ENCODE measurements at regions not wholly inside any gene's neighbourhood (a gene's known extent, or its start where the extent isn't known, plus 50 kb on each side); places are given as distances from the start of the nearest gene placed in this dataset.
A peak's percentile ranks its signal among the peaks of the same experiment; 100 is the strongest.
"Not testable (repeated sequence)": the region's sequence is repeated elsewhere in the genome, so short reads cannot be mapped to it uniquely, and the experiment has no call there.

DNA sequence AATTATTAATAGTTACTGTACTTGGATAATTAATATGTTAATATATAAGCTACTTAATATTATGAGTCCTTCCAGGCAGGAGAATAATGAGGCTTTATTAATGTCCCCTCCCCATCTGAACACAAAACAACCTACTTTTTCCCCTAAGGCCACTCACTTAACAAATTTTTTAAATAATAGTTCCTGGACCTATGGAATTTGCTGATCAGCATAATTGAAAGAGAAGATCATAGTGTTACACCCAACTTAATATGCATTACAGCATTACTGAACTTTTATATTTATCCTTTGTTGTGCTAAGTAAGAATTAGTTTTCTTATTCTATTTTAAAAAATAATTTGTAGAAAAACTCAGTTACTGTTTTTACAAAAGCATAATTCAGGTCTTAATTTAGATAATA is 1537.7 kb upstream of the GOT2 start:
- DNase-seq, result no peak

DNA sequence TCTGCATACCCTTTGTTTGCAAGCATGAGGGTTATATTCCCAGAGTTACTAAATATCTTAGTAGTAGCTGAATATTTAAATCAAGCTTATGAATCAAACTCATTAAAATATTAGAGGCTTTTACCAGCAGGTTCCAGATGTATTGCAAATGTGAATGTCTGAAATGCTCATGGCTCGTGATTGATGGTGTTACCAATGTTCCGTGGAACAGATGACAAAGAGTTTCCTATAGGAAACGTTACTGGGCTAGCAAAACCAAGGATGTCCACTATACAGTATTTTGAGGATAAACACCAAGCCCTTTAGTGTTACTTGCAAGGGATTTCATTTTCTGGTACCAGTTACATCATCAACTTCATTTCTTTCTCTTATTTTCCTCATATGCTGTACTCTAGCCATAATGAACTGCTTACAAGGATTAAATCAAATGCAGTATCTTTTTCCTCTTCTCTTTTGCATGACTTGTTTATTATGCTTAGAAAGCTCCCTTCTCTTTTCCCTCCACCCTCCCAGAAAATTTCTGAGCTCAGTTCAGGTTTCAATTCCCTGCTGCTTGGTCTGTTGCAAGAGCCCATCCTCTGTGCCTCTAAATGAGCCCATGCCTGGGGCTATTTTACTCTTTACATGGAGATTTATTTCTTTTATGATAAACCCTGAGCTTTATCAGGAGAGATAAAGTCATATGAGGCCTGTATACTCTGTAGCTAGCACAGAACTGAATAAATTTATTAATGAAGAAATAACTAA is 1537.1 kb upstream of the GOT2 start:
- no peak for DNase-seq

DNA sequence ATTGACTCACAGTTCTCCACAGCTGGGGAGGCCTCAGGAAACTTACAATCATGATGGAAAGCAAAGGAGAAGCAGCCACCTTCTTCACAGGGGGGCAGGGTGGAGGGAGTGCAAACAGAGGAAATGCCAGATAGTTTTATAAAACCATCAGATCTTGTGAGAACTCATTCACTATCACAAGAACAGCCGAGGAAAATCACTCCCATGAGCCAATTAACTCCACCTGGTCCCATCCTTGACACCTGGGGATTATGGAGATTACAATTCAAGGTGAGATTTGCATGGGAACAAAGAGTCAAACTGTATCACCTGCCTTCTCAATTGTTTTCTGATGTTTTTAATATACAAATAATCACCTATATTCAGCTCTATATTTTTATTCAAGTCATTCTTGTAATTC is 1527.3 kb upstream of the GOT2 start:
- DNase-seq, result no peak

DNA sequence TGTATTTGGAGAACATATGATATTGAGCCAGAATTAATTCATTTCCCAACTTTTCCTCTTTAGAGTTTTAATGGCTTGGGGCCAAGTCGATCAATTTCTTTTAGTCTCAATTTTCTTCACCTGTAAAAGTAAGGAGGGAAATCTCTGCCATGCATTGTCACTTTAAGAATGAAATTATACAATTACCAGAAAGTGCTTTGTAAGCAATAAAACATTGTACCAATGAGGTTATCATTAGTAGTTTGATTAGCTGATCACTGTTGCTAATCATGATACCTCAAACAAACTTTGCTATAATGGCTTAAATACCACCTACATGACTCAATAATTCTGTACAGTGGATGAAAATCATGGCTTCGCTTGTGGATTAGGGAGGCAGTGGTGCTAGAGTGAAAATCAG is 1525.8 kb upstream of the GOT2 start:
- DNase-seq, result no peak

DNA sequence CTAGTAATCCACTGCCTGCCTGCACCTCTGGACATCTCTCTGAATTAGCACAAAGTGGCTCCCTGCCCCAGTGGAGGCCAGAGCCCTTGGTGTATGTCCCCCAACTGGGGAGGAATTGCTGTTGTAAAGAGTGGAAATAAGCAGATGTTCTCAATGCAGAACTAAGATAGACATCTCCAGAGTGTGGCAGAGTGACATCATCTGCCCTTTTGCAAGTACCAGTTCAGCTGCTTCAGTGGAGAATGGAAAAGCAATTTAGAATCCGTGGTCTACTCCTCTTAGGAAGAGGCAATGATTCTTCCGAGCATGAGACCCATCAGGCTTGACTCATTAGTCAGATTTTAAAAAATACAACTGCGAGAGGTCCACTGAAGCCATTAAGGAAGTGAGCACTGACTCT is 1512.0 kb upstream of the GOT2 start:
- DNase-seq, result no peak

DNA sequence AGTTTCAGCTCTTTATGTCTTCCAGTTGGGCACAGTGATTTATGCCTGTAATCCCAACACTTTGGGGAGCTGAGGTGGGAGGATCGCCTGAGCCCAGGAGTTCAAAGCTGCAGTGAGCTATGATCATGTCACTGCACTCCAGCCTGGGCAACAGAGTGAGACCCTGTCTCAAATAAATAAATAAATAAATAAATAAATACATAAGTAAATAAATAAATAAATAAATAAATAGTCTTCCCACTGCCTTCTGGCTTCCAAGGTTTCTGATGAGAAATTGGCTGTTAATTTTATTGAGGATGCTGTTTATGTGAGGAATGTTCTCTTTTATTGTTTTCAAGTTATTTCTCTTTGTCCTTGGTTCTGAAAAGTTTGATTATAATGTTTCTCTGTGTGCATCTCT is 1507.6 kb upstream of the GOT2 start:
- no peak for DNase-seq

DNA sequence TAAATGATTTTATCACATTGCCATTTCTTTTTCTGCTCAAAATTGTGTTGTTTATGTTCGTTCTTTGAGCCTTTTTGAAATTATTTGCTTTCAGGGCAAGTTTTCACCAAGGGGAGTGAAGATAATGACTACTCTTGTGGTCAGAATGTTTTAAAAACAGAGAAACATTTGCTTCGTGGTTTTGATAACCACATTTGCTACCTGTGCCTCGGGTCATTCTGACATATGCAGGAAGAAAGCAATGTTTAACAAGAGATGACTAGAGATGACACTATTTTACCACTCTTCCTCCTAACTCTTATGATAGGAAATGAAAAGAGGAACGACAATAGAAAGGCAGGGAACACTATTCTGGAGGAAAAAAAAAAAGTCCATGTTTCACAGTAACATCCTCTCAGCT is 1496.5 kb upstream of the GOT2 start:
- no peak for DNase-seq

DNA sequence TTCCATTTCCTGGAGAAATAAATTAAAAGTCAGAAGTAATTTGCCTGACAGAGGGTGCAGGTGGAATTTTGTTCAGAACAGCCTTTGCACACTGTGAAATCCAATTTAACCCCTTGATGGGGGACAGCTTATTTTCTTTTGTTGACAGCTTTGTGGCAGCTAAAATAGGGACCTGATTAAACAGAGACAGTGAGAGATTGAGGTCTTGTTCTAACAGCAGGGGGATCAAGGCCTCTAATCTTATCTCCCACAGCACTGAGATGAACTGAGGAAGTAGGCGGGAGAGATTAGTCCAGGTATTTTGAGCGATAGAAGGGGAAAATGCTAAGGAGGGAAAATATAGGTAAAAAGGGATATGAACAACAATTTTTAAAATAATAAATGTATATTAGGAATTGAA is 1491.4 kb upstream of the GOT2 start:
- no peak for DNase-seq

DNA sequence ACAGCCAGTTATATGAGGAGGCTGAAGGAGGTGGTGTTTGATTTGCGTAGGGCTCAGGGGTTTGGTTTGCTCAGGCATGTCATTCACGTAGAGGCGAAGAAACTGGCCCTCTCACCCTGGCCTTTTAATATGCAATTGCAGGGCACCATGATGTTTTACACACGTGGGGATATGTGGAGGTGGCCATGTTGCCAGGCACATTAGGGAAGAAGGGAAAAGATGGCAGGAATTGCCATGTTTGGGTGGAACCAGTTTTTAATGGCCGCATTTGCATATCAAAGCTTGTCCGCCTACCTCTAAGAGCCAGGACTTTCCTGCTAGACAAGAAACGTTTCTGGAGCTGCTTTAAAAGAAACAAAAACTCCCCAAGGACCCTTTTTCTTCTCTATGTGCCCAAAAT is 1483.7 kb upstream of the GOT2 start:
- no peak for DNase-seq

DNA sequence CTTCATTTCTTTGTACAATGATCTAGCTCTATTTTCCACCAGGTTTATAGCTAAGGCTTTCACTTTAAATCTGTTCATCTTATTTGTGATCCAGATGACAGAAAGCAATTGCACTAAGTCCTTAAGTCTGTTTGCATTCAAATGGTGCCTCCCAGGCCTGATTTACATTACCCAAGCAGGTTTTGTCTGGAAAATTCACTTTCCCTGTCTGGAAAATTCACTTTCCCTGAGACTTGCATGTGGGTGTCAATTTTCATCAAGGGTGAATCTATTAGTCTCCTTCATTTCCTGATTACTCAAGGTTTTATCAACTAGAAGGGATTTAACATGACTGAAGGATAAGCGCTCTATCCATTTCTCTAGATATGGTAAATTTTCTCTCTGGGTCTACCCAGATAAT is 1480.2 kb upstream of the GOT2 start:
- DNase-seq, result no peak

DNA sequence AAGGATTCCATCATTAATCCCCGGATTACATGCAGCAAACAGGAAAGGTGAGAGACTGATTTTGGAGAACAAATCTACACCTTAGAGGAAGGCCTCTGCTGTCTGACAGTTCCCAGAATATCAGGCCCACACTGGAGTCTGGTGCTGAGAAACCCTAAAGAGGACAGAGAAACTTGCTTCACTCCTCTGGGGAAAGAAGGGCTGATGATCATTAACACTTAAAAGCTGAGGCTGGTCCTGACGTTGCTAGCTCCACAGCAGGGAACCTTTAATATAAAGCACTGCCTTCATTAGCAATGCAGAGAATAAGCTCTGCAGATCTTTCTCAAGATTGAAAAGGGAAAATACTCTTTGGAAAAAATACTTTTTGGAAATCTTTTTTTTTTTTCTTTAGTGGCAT is 1472.4 kb upstream of the GOT2 start:
- DNase-seq, result no peak

DNA sequence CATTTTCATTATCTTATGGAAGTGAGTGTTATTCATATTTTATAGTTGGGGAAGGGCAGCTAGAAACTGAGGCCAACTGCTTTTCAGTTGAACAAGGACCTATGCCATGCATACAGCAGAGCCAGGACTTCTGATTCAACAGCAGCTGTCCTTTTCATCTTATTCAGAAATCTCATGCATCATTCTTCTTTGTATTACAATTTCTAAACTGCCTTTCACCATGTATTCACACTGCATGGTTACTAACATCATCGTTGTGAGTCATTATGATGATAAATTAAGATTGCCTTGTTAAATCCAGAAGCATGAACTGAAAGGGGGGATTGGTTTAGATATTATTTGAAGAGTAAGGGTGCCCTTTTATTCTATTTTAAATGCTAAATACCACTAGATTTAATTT is 1470.1 kb upstream of the GOT2 start:
- DNase-seq, result no peak

DNA sequence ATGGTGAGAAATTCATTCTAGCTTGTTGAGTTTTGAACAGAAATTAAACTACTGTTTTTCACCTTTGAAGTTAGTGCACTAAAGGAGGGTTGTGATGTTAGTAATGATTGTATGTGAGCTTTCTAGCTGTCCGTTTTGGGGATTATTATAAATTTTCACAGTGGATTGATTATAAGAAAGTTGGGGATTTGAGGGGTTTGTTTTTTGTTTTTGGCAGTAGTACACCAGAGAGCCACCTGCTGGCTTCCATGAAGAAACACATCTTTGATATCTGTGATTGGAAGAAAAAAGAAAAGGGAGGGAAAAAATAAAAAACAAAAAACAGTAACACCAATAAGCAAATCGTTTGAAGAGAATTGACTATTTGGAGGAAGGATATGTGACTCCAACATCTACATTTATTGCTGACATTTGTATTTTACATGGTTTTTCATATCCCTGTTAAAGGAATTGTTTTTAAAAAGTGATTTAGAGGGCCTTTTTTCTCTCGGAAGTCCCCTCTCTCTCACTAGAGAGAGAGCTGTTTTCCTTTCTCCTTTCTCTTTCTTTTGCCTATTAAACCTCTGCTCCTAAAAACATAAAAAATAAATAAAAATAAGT is 1469.5 kb upstream of the GOT2 start:
- DNase-seq, result peak; percentile 15

DNA sequence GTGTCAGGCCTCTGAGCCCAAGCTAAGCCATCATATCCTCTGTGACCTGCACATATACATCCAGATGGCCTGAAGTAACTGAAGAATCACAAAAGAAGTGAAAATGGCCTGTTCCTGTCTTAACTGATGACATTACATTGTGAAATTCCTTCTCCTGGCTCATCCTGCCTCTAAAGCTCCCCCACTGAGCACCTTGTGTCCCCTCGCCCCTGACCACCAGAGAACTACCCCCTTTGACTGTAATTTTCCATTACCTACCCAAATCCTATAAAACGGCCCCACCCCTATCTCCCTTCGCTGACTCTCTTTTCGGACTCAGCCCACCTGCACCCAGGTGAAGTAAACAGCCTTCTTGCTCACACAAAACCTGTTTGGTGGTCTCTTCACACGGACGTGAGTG is 1466.6 kb upstream of the GOT2 start:
- not testable (repeated sequence) for DNase-seq

DNA sequence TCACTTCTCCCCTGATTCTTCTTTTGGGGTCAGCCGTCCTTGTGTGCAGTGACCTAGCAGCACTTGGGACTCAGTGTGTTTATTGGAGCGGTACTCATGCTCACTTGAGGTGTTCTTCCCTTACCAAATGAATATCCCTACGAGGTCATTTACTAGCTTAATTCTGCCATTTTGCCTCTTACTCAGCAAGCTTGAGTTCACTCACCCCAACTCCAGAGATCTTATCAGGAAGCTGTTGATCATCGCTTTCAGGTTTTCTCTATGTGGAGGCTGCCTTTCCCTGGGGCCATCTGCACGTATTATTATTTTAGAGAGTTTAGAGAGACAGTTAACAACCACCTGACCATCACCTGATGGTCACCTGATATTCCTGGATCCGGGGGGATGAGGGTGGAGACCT is 1466.0 kb upstream of the GOT2 start:
- DNase-seq, result no peak

DNA sequence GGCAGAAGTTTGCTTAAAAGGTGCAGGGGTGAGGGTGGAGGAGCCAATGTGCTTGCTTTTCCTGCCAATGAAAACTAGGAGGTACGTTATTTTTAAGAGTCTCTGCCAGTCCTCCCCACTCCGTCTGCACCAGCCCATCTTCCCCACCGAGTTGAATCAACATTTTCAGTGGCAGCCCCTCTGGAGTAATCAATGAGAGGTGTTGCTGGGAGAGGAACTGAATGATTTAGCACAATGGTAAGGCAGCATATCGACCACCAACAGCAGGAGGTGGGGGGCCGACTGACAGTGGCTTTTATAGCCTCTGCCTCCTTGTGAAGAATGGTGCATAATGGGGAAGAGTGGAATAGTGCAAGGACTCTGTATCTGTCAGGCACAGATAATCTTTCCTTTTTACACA is 1465.0 kb upstream of the GOT2 start:
- no peak for DNase-seq

DNA sequence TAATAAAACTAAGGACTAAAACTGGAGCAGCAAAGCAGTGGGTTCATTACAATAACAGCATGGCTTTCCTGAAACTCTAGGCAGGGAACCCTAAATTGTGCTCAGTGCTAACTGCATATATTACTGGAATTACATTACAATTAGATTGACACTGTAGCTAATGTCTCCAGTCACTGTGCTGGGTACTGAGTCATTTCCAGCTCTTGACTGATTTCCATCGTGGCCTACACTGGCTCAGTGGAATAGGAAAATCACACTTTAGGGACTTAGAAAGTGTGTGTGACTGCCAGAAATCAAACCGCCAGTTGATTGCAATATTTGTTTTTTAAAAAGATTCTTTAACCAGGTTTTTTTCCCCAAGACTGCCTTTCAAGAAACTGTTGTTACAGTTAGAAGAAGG is 1447.4 kb upstream of the GOT2 start:
- no peak for DNase-seq

DNA sequence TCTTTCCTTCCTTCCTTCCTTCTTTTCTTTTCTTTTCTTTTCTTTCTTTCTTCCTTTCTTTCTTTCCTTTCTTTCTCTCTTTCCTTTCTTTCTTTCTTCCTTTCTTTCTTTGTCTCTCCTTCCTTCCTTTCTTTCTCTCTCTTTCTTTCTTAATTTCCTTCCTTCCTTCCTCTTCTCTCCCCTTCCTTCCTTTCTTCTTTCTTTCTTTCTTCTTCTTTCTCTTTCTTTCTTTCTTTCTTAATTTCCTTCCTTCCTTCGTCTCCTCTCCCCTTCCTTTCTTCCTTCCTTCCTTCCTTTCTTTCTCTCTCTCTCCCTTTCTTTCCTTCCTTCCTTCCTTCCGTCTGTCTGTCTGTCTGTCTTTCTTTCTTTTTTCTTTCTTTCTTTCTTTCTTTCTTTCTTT is 1446.5 kb upstream of the GOT2 start:
- no peak for DNase-seq

DNA sequence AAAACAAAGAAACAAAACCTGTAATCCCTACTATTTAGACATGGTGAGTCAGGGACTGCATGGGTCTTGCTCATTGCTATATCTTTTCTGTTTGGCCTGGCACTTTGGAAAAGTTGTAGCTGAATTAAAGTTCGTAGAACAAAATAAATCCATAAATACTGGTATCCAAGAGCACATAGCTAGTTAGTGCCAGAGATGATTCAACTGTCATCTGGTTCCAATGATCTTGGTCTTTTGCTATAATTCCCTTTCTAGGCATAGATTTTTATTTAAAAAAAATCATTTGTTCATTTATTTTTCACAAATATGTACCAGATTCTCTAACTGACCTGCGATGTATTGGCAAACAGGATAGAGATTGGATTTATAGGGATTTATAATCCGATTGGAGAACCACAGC is 1436.1 kb upstream of the GOT2 start:
- peak; percentile 4 for DNase-seq

DNA sequence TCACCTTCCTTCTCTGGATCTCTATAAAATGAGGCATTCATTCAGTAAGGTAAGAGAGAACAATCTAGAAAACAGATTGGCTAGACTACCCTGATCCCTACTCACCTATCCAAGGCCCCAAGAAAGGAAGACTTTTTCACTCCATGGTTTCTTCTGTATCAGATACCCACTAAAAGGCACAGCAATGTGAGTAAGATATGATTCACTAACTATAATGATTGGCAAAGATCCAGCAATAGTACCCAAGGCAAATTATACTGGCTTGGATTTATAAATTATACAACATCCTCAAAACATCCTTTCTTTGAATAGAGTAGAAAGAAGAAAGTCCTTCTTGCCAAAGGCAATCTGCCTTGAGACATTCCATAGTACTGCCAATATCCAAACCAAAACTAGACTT is 1432.0 kb upstream of the GOT2 start:
- DNase-seq, result no peak

DNA sequence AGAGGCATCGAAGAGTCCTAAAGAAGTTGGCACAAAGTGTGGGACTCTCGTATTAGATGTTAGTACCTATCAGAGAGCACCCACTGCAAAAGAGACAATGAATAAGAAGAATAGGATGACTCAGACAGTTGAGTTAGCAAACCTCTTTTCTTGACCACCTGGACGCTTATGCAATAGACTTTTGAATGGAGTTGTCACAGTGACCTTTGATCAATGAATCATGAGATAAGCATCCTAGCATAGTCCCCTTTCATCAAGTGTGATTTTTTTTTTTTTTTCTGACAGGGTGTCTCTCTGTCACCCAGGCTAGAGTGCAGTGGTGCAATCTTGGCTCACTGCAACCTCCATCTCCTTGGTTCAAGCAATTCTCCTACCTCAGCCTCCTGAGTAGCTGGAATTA is 1417.9 kb upstream of the GOT2 start:
- DNase-seq, result no peak

DNA sequence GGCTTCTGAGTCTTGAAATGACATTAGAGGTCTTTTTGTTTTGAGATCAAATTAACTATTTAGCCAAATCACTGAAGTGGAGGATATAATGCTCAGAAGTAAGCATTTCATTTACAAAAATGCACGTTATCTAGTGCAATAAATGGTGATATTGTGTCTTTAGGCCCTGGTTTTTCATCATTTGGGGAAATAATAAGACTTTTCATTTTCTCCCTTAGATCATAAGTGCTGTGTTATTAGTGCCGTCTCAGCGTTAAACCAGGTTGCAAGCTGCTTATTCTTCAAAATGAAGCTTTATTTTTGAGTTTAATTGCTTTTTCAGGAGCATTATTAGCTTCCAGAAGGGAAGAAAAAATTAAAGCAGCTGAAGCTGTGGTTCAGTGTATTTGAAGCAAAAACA is 1416.8 kb upstream of the GOT2 start:
- DNase-seq, result no peak

DNA sequence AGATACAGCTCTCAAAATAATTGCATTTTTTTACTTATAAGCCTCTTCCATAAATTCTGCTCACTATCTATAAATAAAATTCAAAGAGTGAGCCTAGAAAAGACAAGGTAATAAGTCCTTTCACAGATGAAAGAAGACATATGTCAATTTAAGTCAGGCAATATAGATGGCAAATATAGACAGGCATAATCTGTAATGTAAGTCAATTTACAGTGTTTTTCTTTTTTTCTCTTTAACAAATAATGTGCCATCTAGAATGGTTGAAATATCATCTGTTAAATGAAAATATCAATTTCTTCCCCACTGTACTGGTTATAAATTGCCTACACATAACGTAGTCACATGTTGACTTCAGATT is 1409.2 kb upstream of the GOT2 start:
- DNase-seq, result no peak

DNA sequence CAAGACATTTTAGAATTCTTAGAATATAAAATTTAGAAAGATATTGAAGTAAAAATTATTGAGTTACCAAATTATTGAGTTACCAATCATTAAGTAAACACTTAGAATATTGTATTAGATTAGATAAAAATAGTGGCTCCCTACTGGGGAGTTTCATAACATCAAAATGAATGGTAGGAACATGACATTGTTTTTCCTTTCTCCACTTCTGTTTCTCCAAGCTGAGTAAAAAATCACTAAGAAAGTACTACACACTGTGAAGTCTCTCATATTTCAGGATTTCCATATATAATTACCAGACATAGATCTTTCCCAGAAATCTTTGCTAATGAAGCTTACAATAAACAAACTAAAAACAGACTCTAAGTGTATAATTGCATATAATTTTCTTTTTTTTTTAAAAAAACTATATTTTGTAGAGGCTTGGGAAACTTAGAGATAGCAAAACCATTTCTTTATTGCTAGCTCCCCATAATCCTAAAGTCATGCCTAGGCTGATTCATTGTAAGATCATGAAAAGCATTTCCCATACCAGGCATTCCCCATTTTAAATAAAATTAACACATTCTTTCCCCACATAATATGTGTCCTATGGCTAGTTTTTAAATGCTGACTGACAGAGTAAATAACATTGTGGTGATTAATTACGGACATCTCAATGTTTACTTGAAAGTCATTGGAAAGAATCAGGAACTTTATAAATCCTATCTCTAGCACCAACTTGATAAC is 1408.7 kb upstream of the GOT2 start:
- no peak for DNase-seq
